Thoracic aorta (tissue), 2 donors: ENCODE measurements at regions not wholly inside any gene's neighbourhood (a gene's known extent, or its start where the extent isn't known, plus 50 kb on each side); places are given as distances from the start of the nearest gene placed in this dataset.

ENCODE experiments used
- ATAC-seq: fragments of 150-250 bp; one replicate; pipeline ENCODE4 v1.8.0; 2017; ENCODE audit warnings: low read depth; ENCODE audit not compliant: insufficient number of reproducible peaks, low FRiP score
- DNase-seq: peaks from one replicate; pipeline ENCODE4 v3.0.0-alpha.2; 2020; ENCODE audit warnings: low spot score
- H3K27ac ChIP-seq, 2 donors: fragments of 200-600 bp; sonication (generic); 1 replicate in 1 of 2; 2 replicates in 1 of 2; pipeline ENCODE4 v1.5.1; 2016; ENCODE audit warnings: mild to moderate bottlenecking in 2 of 2, moderate library complexity in 2 of 2
- H3K27me3 ChIP-seq: fragments of 200-600 bp; sonication (generic); replicated peaks from 2 replicates; pipeline ENCODE4 v1.6.0; 2016; ENCODE audit warnings: mild to moderate bottlenecking; ENCODE audit not compliant: insufficient read depth
- H3K36me3 ChIP-seq: fragments of 200-600 bp; sonication (generic); one replicate; pipeline ENCODE4 v1.5.1; 2016
- H3K4me1 ChIP-seq, 2 donors: fragments of 200-600 bp; sonication (generic); 1 replicate in 1 of 2; 2 replicates in 1 of 2; pipeline versions ENCODE4 v1.5.1 to v1.6.0; 2016; ENCODE audit warnings: low read depth in 2 of 2, mild to moderate bottlenecking in 1 of 2; ENCODE audit not compliant: control insufficient read depth in 1 of 2
- H3K4me3 ChIP-seq: fragments of 200-600 bp; sonication (generic); 2 replicates; pipeline ENCODE4 v1.5.1; 2016; ENCODE audit warnings: mild to moderate bottlenecking
- H3K9me3 ChIP-seq: fragments of 200-600 bp; sonication (generic); 2 replicates; pipeline ENCODE4 v1.5.1; 2016
- CTCF ChIP-seq: fragments of 200-600 bp; sonication (generic); IDR thresholded peaks from one replicate; pipeline ENCODE4 v1.5.1; 2019; ENCODE audit warnings: antibody characterized with exemption

- peak overlapping the region; percentile 2 to 26 for H3K27ac ChIP-seq
- DNase-seq = no peak
Measured at GRCh38 chr10:33612551-33612950, 278.1 kb upstream of the NRP1 start.

GRCh38 chr10:33612116-33612515 lies 277.6 kb upstream of the NRP1 start:
- no peaks in the 10 kb centered on the region for H3K27me3 ChIP-seq
- peaks cover 0 to 12% of the 10 kb centered on the region in 2 donors for H3K4me1 ChIP-seq
- DNase-seq (no peak), ATAC-seq (no peak)
- TF ChIP-seq CTCF = no peak
- H3K27ac ChIP-seq = peak overlapping the region; percentile 2 to 26
- H3K9me3 ChIP-seq = peaks cover 3% of the 10 kb centered on the region
- no peaks in the 10 kb centered on the region for H3K36me3 ChIP-seq
- no peak overlapping the region for H3K4me3 ChIP-seq

More at GRCh38 chr10:33612551-33612950, 278.1 kb upstream of the NRP1 start:
- Histone ChIP-seq H3K36me3 (no peaks in the 10 kb centered on the region), H3K4me1 (peaks cover 0 to 12% of the 10 kb centered on the region in 2 donors), H3K27me3 (no peaks in the 10 kb centered on the region), H3K4me3 (peak overlapping the region; percentile 1), H3K9me3 (peaks cover 3% of the 10 kb centered on the region)
- TF ChIP-seq CTCF = no peak
- no peak for ATAC-seq

- no peaks in the 10 kb centered on the region for H3K27me3 ChIP-seq
- no peak overlapping the region for H3K4me3 ChIP-seq
- H3K27ac ChIP-seq = no peak overlapping the region
- DNase-seq (no peak), ATAC-seq (no peak)
- no peak for TF ChIP-seq CTCF
- peaks cover 3% of the 10 kb centered on the region for H3K9me3 ChIP-seq
- H3K4me1 ChIP-seq = peaks cover 0 to 12% of the 10 kb centered on the region in 2 donors
- H3K36me3 ChIP-seq = no peaks in the 10 kb centered on the region
Measured at GRCh38 chr10:33611423-33611822, 277.0 kb upstream of the NRP1 start.

- ATAC-seq (no peak), DNase-seq (no peak)
- no peaks in the 10 kb centered on the region for H3K36me3 ChIP-seq
- peaks cover 3% of the 10 kb centered on the region for H3K9me3 ChIP-seq
- TF ChIP-seq CTCF = no peak
- no peak overlapping the region for H3K4me3 ChIP-seq
- no peak overlapping the region for H3K27ac ChIP-seq
- H3K4me1 ChIP-seq = peaks cover 0 to 12% of the 10 kb centered on the region in 2 donors
- H3K27me3 ChIP-seq = no peaks in the 10 kb centered on the region
Measured at GRCh38 chr10:33609546-33609945, 275.1 kb upstream of the NRP1 start.

- no peak for ATAC-seq
- Histone ChIP-seq H3K4me1 (no peaks in the 10 kb centered on the region), H3K9me3 (peaks cover 6% of the 10 kb centered on the region), H3K27ac (no peak overlapping the region), H3K36me3 (no peaks in the 10 kb centered on the region), H3K4me3 (no peak overlapping the region), H3K27me3 (no peaks in the 10 kb centered on the region)
- TF ChIP-seq CTCF = no peak
- DNase-seq = no peak
Measured at GRCh38 chr10:33602278-33602677, 267.8 kb upstream of the NRP1 start.
